ENCODE measurements at regions not wholly inside any gene's neighbourhood (a gene's known extent, or its start where the extent isn't known, plus 50 kb on each side); places are given as distances from the start of the nearest gene placed in this dataset.
"Not testable (repeated sequence)": the region's sequence is repeated elsewhere in the genome, so short reads cannot be mapped to it uniquely, and the experiment has no call there.

GRCh38 chr7:150193866-150194265, 129.3 kb upstream of the LRRC61 start:
- not testable (repeated sequence) for DNase-seq (ENCODE audit: low read depth, low spot score)

Data from activated naive CD8-positive, alpha-beta T cell treated with anti-CD3 and anti-CD28 coated beads, Interleukin-2, amount 50 U/mL, for 16 hours (primary cell).